Stimulated activated CD8-positive, alpha-beta memory T cell treated with anti-CD3 and anti-CD28 coated beads, Interleukin-15, amount 100 ng/mL, for 1 hour (primary cell): ENCODE measurements at regions not wholly inside any gene's neighbourhood (a gene's known extent, or its start where the extent isn't known, plus 50 kb on each side); places are given as distances from the start of the nearest gene placed in this dataset.

Source experiments
- DNase-seq: peaks from one replicate; pipeline ENCODE4 v3.0.0-alpha.2; 2020; ENCODE audit warnings: low read depth

GRCh38 chr17:77321649-77322513 lies 181.1 kb downstream of the SEC14L1 start:
- DNase-seq, result no peak

GRCh38 chr17:77322514-77323412 lies 182.0 kb downstream of the SEC14L1 start:
- DNase-seq, result no peak

- no peak for DNase-seq
These were observed 182.8 kb downstream of the SEC14L1 start for GRCh38 chr17:77323413-77324171.

- DNase-seq, result no peak
These were observed 183.5 kb downstream of the SEC14L1 start for GRCh38 chr17:77324227-77324626.

- DNase-seq, result no peak
These were observed 184.9 kb downstream of the SEC14L1 start for GRCh38 chr17:77325577-77326075.

GRCh38 chr17:77326076-77326591 lies 185.4 kb downstream of the SEC14L1 start:
- no peak for DNase-seq

GRCh38 chr17:77326636-77327035 lies 185.9 kb downstream of the SEC14L1 start:
- DNase-seq, result no peak

- no peak for DNase-seq
These were observed 186.4 kb downstream of the SEC14L1 start for GRCh38 chr17:77327181-77327565.

- no peak for DNase-seq
These were observed 187.0 kb downstream of the SEC14L1 start for GRCh38 chr17:77327566-77328464.

GRCh38 chr17:77328823-77329740 lies 188.3 kb downstream of the SEC14L1 start:
- DNase-seq, result no peak

- DNase-seq, result no peak
These were observed 189.2 kb downstream of the SEC14L1 start for GRCh38 chr17:77329741-77330531.

- no peak for DNase-seq
These were observed 189.9 kb downstream of the SEC14L1 start for GRCh38 chr17:77330602-77331081.

- DNase-seq, result peak; percentile 99
These were observed 190.6 kb downstream of the SEC14L1 start for GRCh38 chr17:77331301-77331864.

- no peak for DNase-seq
These were observed 191.5 kb downstream of the SEC14L1 start for GRCh38 chr17:77332034-77332971.

- no peak for DNase-seq
These were observed 192.4 kb downstream of the SEC14L1 start for GRCh38 chr17:77332981-77333685.

GRCh38 chr17:77337150-77337549 lies 196.4 kb downstream of the SEC14L1 start:
- DNase-seq, result no peak
